HG03342 (cell line): ENCODE measurements at regions not wholly inside any gene's neighbourhood (a gene's known extent, or its start where the extent isn't known, plus 50 kb on each side); places are given as distances from the start of the nearest gene placed in this dataset.

ENCODE experiments used
- ATAC-seq: cut with Tn5 transposase; IDR thresholded peaks from one replicate; pipeline ENCODE4 v1.9.1; 2021; ENCODE audit warnings: mild to moderate bottlenecking, moderate library complexity; ENCODE audit not compliant: unreplicated experiment

GRCh38 chr6:150536835-150537234 lies 62.9 kb upstream of the PLEKHG1 start:
- ATAC-seq: no peak

GRCh38 chr6:150537491-150537890 lies 62.2 kb upstream of the PLEKHG1 start:
- no peak for ATAC-seq

GRCh38 chr6:150537893-150538292 lies 61.8 kb upstream of the PLEKHG1 start:
- no peak for ATAC-seq

GRCh38 chr6:150539111-150539510 lies 60.6 kb upstream of the PLEKHG1 start:
- no peak for ATAC-seq

- no peak for ATAC-seq
These were observed 60.1 kb upstream of the PLEKHG1 start for GRCh38 chr6:150539568-150539967.

- ATAC-seq: no peak
These were observed 58.1 kb upstream of the PLEKHG1 start for GRCh38 chr6:150541576-150541975.

GRCh38 chr6:150543178-150543577 lies 56.5 kb upstream of the PLEKHG1 start:
- ATAC-seq: no peak

GRCh38 chr6:150544793-150545192 lies 54.9 kb upstream of the PLEKHG1 start:
- no peak for ATAC-seq

GRCh38 chr6:150546457-150546856 lies 53.2 kb upstream of the PLEKHG1 start:
- no peak for ATAC-seq

GRCh38 chr6:150547502-150548222 lies 52.0 kb upstream of the PLEKHG1 start:
- no peak for ATAC-seq

- no peak for ATAC-seq
These were observed 51.4 kb upstream of the PLEKHG1 start for GRCh38 chr6:150548330-150548729.

- no peak for ATAC-seq
These were observed 50.7 kb upstream of the PLEKHG1 start for GRCh38 chr6:150549007-150549406.

GRCh38 chr6:150549674-150550101 lies 50.0 kb upstream of the PLEKHG1 start:
- ATAC-seq: no peak
